ENCODE measurements at regions not wholly inside any gene's neighbourhood (a gene's known extent, or its start where the extent isn't known, plus 50 kb on each side); places are given as distances from the start of the nearest gene placed in this dataset.

DNA sequence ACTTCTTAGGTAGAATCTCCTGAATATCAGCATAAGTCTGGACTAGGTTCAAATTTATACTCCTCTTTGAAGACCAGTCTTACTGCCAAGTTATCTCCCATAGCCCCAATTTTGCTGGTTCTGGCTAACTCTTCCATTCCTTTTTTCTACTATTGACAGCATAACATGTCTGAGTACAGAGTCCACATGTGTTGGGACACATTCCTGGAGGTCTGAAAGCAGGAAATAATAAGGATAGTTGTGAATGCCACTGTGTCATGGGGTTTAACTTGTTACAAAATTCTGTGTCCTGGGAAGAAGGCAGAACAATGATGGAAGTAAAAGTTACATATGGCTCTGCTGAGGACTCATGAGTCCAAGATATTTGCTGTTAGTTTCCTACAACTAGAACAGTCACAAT is 57.4 kb upstream of the ZBTB20 start:
- Histone ChIP-seq H2BK15ac (ENCODE audit: low read depth, low read length) (no peak overlapping the region), H2AFZ (ENCODE audit: low read length) (no peak overlapping the region), H3K14ac (ENCODE audit: insufficient read depth, low read length) (no peak overlapping the region), H3K79me1 (ENCODE audit: insufficient read depth, low read depth, low read length, poor library complexity, severe bottlenecking) (no peaks in the 10 kb centered on the region), H3K23ac (ENCODE audit: insufficient read length, low read depth, low read length) (no peak overlapping the region), H3K9ac (ENCODE audit: extremely low read depth, insufficient read length, low read length) (no peak overlapping the region), H3K4me1 (ENCODE audit: insufficient read depth, low read length) (no peaks in the 10 kb centered on the region), H3K23me2 (ENCODE audit: insufficient read length, low read depth, low read length, poor library complexity, severe bottlenecking) (no peaks in the 10 kb centered on the region), H3K56ac (ENCODE audit: insufficient read length, low read depth, low read length) (no peak overlapping the region), H4K20me1 (ENCODE audit: control insufficient read depth, insufficient read depth, insufficient read length) (no peaks in the 10 kb centered on the region), H3K4me2 (ENCODE audit: insufficient read depth, insufficient read length, low read length) (no peak overlapping the region), H2BK5ac (ENCODE audit: insufficient read length, low read length) (no peak overlapping the region), H4K5ac (ENCODE audit: insufficient read length, low read depth, low read length) (no peak overlapping the region), H2BK12ac (ENCODE audit: insufficient read length, low read depth, low read length) (no peak overlapping the region), H4K91ac (ENCODE audit: insufficient read length, low read depth, low read length) (no peak overlapping the region), H3K18ac (ENCODE audit: insufficient read length, low read depth, low read length) (no peak overlapping the region), H3T11ph (ENCODE audit: low read length) (no peak overlapping the region), H3K4ac (ENCODE audit: low read depth, low read length) (no peak overlapping the region), H2BK20ac (ENCODE audit: low read depth, low read length, poor library complexity, severe bottlenecking) (no peak overlapping the region), H2BK120ac (ENCODE audit: low read depth, low read length, poor library complexity, severe bottlenecking) (no peak overlapping the region), H4K8ac (replicated peaks; ENCODE audit: insufficient read length, low read depth, low read length) (no peak overlapping the region), H3K27me3 (ENCODE audit: insufficient read depth, low read length) (no peaks in the 10 kb centered on the region), H3K9me3 (ENCODE audit: control insufficient read depth, low read depth, low read length) (no peaks in the 10 kb centered on the region), H3K27ac (ENCODE audit: insufficient read length, low read depth, low read length) (no peak overlapping the region), H3K79me2 (ENCODE audit: insufficient read depth, low read length) (no peaks in the 10 kb centered on the region), H2AK5ac (ENCODE audit: insufficient read length, low read length) (no peak overlapping the region)
- TF ChIP-seq, protein P1, sequence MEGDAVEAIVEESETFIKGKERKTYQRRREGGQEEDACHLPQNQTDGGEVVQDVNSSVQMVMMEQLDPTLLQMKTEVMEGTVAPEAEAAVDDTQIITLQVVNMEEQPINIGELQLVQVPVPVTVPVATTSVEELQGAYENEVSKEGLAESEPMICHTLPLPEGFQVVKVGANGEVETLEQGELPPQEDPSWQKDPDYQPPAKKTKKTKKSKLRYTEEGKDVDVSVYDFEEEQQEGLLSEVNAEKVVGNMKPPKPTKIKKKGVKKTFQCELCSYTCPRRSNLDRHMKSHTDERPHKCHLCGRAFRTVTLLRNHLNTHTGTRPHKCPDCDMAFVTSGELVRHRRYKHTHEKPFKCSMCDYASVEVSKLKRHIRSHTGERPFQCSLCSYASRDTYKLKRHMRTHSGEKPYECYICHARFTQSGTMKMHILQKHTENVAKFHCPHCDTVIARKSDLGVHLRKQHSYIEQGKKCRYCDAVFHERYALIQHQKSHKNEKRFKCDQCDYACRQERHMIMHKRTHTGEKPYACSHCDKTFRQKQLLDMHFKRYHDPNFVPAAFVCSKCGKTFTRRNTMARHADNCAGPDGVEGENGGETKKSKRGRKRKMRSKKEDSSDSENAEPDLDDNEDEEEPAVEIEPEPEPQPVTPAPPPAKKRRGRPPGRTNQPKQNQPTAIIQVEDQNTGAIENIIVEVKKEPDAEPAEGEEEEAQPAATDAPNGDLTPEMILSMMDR (conservative IDR thresholded peaks at IDR 0.05), result no peak
- Mint-ChIP-seq H3K27ac (no peak overlapping the region), H3K4me3 (no peak overlapping the region), H3K9me3 (no peaks in the 10 kb centered on the region), H3K27me3 (ENCODE audit: low read depth) (no peaks in the 10 kb centered on the region; the same call in 1 of the 2 replicates), H3K4me1 (peaks cover 4 to 7% of the 10 kb centered on the region in 2 experiments; a peak in 3 of 4 replicates), H3K36me3 (ENCODE audit: insufficient read depth in 1 of 3, low read depth in 3 of 3) (no peaks in the 10 kb centered on the region)
- DNase-seq, result no peak

All from H9 (cell line).